GM12874 (cell line): ENCODE measurements at regions not wholly inside any gene's neighbourhood (a gene's known extent, or its start where the extent isn't known, plus 50 kb on each side); places are given as distances from the start of the nearest gene placed in this dataset.

Source experiments
- TF ChIP-seq, protein P1 (sequence below): IDR thresholded peaks from 2 replicates; pipeline ENCODE4 v1.5.1; 2011; ENCODE audit warnings: low read depth, mild to moderate bottlenecking, control low read depth, low read length, moderate library complexity; ENCODE audit not compliant: insufficient read depth

DNA sequence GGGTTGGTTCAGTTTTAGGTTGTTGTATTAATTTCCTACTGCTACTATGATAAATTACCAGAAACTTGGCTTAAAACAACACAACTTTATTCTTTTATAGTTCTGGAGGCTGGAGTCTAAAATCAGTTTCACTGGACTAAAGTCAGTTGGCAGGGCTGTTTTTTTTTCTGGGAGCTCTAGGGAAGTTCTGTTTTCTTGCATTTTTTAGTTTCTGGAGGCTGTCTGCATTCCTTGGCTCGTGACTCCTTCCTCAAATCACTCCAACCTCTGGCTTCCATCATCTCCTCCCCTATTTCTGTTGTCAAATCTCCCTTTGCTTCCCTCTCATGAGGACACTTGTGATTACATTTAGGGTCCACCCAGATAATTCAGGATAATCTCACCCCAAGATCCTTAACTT is 51.3 kb upstream of the SUB1 start:
- TF ChIP-seq, protein P1, sequence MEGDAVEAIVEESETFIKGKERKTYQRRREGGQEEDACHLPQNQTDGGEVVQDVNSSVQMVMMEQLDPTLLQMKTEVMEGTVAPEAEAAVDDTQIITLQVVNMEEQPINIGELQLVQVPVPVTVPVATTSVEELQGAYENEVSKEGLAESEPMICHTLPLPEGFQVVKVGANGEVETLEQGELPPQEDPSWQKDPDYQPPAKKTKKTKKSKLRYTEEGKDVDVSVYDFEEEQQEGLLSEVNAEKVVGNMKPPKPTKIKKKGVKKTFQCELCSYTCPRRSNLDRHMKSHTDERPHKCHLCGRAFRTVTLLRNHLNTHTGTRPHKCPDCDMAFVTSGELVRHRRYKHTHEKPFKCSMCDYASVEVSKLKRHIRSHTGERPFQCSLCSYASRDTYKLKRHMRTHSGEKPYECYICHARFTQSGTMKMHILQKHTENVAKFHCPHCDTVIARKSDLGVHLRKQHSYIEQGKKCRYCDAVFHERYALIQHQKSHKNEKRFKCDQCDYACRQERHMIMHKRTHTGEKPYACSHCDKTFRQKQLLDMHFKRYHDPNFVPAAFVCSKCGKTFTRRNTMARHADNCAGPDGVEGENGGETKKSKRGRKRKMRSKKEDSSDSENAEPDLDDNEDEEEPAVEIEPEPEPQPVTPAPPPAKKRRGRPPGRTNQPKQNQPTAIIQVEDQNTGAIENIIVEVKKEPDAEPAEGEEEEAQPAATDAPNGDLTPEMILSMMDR, result no peak

DNA sequence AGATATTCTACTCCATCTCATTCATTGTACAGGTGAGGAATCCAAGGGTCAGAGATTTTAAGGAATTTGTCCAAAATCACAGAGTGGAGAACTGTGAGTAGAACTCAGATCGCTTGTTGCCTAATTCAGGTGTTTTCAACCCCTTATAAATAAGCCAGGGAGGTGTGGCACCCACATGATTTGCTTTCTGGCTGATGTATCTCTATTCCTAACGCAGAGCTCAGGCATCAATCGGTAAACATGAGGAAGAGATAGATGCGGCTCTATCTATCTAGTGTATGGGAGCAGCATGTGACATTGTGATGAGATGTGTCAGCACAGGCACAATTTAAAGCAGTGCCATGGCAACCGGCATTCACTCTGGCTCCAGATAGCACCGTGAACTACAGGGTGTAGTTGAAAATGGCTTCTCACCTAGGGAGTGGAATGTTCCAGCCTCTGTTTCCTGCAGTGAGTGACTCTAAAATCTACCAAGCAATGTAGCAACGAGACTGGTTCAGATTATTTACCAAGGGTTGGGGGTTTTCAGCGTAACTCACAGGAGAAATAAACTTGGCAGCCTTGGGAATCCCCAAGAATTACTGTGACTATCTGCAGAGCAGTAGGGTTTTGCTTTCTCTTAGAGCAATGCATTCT is 53.4 kb upstream of the SUB1 start:
- TF ChIP-seq, protein P1, result no peak

DNA sequence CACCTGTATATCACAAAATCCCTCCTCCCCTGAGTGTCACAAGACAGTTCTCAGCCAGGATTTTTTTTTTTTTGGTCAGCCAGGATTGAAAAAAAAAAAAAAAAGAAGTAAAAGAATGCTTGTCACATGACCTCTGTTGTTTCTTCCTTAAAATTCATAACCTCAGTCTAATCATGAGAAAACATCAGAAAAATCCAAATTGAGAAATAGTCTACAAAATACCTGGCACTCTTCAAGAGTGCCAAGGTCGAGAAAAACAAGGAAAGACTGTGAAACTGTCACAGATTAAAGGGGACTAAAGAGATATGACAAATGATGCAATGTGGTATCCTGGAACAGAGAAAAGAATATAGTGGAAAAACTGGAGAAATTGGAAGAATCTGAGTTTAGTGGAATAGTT is 58.5 kb upstream of the SUB1 start:
- TF ChIP-seq, protein P1, result no peak

DNA sequence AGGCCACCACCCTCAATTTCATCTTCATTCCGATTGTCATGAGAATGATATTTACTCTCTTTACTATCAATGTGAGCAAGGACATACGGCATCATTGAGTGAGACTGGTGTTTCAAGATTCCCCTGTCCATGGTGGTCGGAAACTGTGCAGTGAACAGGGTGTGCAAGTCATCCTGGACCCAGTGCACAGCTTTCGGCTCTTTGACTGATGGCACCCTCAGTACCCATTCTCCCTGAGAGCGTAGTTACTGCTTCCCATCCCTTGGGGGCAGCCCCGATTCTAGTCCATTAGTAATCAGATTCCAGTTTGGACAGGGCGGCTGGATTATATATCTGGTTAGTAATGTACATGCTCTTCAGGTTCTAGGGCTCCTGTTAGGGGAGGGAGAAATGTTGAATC is 61.7 kb upstream of the SUB1 start:
- TF ChIP-seq, protein P1, result 0 out of 2 replicates have a peak, but pooled peaks have one; percentile 3

DNA sequence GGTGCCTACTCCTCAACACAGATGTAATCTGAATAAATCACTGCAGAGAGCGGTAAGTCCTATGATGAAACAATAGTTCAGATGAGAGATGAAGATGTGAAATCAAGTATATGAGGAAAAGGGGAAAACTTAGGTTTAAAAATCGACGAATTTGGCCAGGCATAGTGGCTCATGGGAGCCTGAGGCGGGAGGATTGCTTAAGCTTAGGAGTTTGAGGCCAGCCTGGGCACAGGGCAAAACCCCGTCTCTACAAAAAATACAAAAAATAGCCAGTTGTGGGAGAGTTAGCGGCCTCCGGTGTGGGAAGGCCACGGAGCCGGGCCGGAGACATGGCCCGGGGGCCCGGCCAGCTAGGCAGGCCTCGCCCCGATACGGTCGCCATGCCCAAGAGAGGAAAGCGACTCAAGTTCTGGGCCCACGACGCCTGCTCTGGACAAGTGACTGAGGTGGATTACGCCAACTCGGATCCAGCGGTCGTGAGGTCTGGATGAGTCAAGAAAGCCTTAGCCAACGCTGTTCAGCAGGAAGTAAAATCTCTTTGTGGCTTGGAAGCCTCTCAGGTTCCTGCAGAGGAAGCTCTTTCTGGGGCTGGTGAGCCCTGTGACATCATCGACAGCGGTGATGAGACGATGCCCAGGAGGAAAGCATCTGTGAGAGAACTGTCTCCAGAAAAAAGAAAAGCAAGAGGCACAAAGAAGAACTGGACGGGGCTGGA is 62.8 kb upstream of the SUB1 start:
- TF ChIP-seq, protein P1, result no peak

DNA sequence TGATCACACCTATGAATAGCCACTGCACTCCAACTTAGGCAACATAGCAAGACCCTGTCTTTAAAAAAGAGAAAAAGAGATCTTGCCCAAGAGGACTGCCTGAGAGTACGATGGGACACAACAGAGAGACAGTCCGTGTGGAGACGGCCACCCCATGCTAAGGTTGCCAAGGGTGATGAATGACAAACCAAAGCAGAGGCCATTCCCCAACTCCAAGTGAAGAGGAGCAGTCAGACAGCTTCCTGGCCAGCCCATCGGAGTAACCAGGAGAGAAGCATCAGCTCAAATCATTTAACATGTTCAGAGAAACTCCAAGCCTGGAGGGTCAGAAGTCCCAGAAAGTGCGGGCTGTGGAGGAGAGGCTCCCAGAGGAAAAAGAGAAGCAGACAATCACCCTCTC is 63.9 kb upstream of the SUB1 start:
- TF ChIP-seq, protein P1, result no peak

DNA sequence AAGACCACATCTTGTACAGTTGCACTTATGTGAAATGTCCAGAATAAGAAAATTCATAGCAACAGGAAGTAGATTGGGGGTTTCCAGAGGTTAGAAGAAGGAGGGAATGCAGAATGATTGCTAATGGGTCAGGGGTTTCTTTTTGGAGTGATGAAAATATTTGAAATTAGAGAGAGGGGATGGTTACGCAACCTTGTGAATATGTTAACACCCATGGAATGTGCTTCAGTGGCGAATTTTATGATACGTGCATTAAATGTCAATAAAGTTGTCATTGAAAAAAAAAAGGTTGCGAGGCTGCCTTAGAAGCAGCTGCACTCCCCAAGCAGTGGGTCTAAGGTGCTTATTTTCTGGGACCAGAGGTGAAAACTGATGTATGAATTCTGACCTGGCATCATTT is 64.4 kb upstream of the SUB1 start:
- TF ChIP-seq, protein P1, result no peak
